Endothelial cell of umbilical vein (primary cell): ENCODE measurements at regions not wholly inside any gene's neighbourhood (a gene's known extent, or its start where the extent isn't known, plus 50 kb on each side); places are given as distances from the start of the nearest gene placed in this dataset.

Experiments
- BruUV-seq: library from RNA; stranded (reverse); fragments of 400-500 nt; replicated peaks from 2 replicates; lab custom pipeline; 2021; lab: Mats Ljungman, UMichigan
- CTCF ChIA-PET: fragments of 300-600, 350-600 bp; sonication (Branson Sonifier 250); formaldehyde crosslinking; loops from one replicate; lab custom pipeline; 2021; ENCODE audit warnings: antibody characterized with exemption, inconsistent platforms; lab: Charles Lee
- POLR2A ChIA-PET: fragments of 300-600, 350-600 bp; sonication (Branson Sonifier 250); formaldehyde crosslinking; loops from one replicate; lab custom pipeline; 2021; ENCODE audit warnings: antibody characterized with exemption, inconsistent platforms; lab: Charles Lee
- DNase-seq: peaks from one replicate; pipeline ENCODE4 v3.0.0-alpha.2; 2011; ENCODE audit warnings: low read depth, low spot score
- FAIRE-seq: peaks from 2 replicates; lab custom pipeline; 2011; peaks lifted over from hg19 to GRCh38; lab: Jason Lieb, UNC
- H2AFZ ChIP-seq: 2 replicates; pipeline ENCODE4 v1.6.0; 2012; ENCODE audit warnings: low read depth, low read length, control low read depth, inconsistent platforms
- H3K27ac ChIP-seq: 2 replicates; pipeline ENCODE4 v1.5.1; 2011; ENCODE audit warnings: low read depth, mild to moderate bottlenecking, control low read depth, low read length, moderate library complexity; ENCODE audit not compliant: insufficient read depth
- H3K27me3 ChIP-seq, 2 experiments: 2 replicates each; pipeline versions ENCODE4 v1.6.0 to v1.6.1; 2011; ENCODE audit warnings: low read length in 2 of 2, mixed read lengths in 1 of 2; ENCODE audit not compliant: control insufficient read depth in 2 of 2, insufficient read depth in 2 of 2
- H3K36me3 ChIP-seq, 2 experiments: 2 replicates in 1 of 2; 3 replicates in 1 of 2; pipeline ENCODE4 v1.5.1; 2011; ENCODE audit warnings: low read length in 2 of 2, mild to moderate bottlenecking in 1 of 2, moderate library complexity in 1 of 2; ENCODE audit not compliant: control insufficient read depth in 2 of 2, insufficient read depth in 2 of 2; ENCODE audit errors: extremely low read depth in 1 of 2
- H3K4me1 ChIP-seq: 3 replicates; pipeline ENCODE4 v1.5.1; 2011; ENCODE audit warnings: mild to moderate bottlenecking, low read length; ENCODE audit not compliant: control insufficient read depth, insufficient read depth; ENCODE audit errors: extremely low read depth
- H3K4me2 ChIP-seq: 2 replicates; pipeline ENCODE4 v1.6.1; 2011; ENCODE audit warnings: low read length, control low read depth, mixed read lengths; ENCODE audit not compliant: insufficient read depth
- H3K4me3 ChIP-seq, 3 experiments: fragments of 200-600 bp in 1 of 3; sonication (generic), shearing (Covaris generic) in 1 of 3; replicated peaks in 1 of 3; 2 replicates each; pipeline ENCODE4 v1.5.1; 2011 to 2016; ENCODE audit warnings: control low read depth in 3 of 3, low read length in 3 of 3, mild to moderate bottlenecking in 2 of 3, inconsistent platforms in 1 of 3, low read depth in 1 of 3, moderate library complexity in 1 of 3; ENCODE audit not compliant: insufficient read depth in 1 of 3
- H3K79me2 ChIP-seq: 2 replicates; pipeline ENCODE4 v1.6.0; 2012; ENCODE audit warnings: low read length, inconsistent platforms; ENCODE audit not compliant: control insufficient read depth, insufficient read depth
- H3K9ac ChIP-seq: replicated peaks from 2 replicates; pipeline ENCODE3; 2011; ENCODE audit warnings: low read length, control low read depth; ENCODE audit not compliant: insufficient read depth; ENCODE audit errors: extremely low read depth
- H3K9me1 ChIP-seq: replicated peaks from 3 replicates; pipeline ENCODE4 v1.6.0; 2011; ENCODE audit warnings: mild to moderate bottlenecking, low read length; ENCODE audit not compliant: control insufficient read depth, insufficient read depth; ENCODE audit errors: extremely low read depth
- H3K9me3 ChIP-seq: replicated peaks from 2 replicates; pipeline ENCODE4 v1.5.1; 2012; ENCODE audit warnings: low read length, inconsistent platforms; ENCODE audit not compliant: control insufficient read depth, insufficient read depth
- H4K20me1 ChIP-seq: replicated peaks from 2 replicates; pipeline ENCODE3; 2011; ENCODE audit warnings: mild to moderate bottlenecking, low read length; ENCODE audit not compliant: control insufficient read depth, insufficient read depth; ENCODE audit errors: extremely low read depth
- CTCF ChIP-seq, 2 donors: IDR thresholded peaks; 1 replicate in 1 of 2; 2 replicates in 1 of 2; pipeline ENCODE4 v1.5.1; 2011; ENCODE audit warnings: low read length in 2 of 2, mild to moderate bottlenecking in 2 of 2, moderate library complexity in 2 of 2, control low read depth in 1 of 2, inconsistent platforms in 1 of 2, low read depth in 1 of 2; ENCODE audit not compliant: insufficient read depth in 1 of 2; ENCODE audit errors: extremely low read depth in 1 of 2
- EZH2 ChIP-seq: IDR thresholded peaks from 2 replicates; pipeline ENCODE4 v1.6.1; 2012; ENCODE audit warnings: borderline replicate concordance, low read depth, mild to moderate bottlenecking, moderate library complexity, low read length, inconsistent platforms; ENCODE audit not compliant: severe bottlenecking
- FOS ChIP-seq: IDR thresholded peaks from 2 replicates; pipeline ENCODE4 v1.6.1; 2011; ENCODE audit warnings: mild to moderate bottlenecking, low read length, moderate library complexity, borderline replicate concordance; ENCODE audit not compliant: insufficient read depth
- GATA2 ChIP-seq: IDR thresholded peaks from 2 replicates; pipeline ENCODE4 v1.7.0; 2011; ENCODE audit warnings: low read depth, mild to moderate bottlenecking, moderate library complexity, mixed read lengths, low read length; ENCODE audit not compliant: insufficient read length, insufficient read depth
- JUN ChIP-seq: IDR thresholded peaks from 2 replicates; pipeline ENCODE4 v1.6.1; 2011; ENCODE audit warnings: borderline replicate concordance, low read depth; ENCODE audit not compliant: insufficient read length, insufficient read depth
- MAX ChIP-seq: IDR thresholded peaks from 2 replicates; pipeline ENCODE4 v1.6.1; 2011; ENCODE audit not compliant: insufficient read depth, insufficient read length
- MYC ChIP-seq: IDR thresholded peaks from one replicate; pipeline ENCODE4 v1.6.1; 2011; ENCODE audit warnings: mild to moderate bottlenecking, low read depth, low read length
- POLR2A ChIP-seq: IDR thresholded peaks from 2 replicates; pipeline ENCODE4 v1.6.1; 2012; ENCODE audit warnings: low read depth, mild to moderate bottlenecking, control low read depth, low read length
- POLR2AphosphoS5 ChIP-seq: IDR thresholded peaks from 2 replicates; pipeline ENCODE4 v1.6.1; 2012; ENCODE audit warnings: low read depth, mild to moderate bottlenecking, control low read depth, low read length, moderate library complexity; ENCODE audit not compliant: insufficient read depth
- dilution Hi-C: fragments of 300-500 bp; cut with MboI; formaldehyde crosslinking; loops from one replicate; pipeline ENCODE4 v1.15.0; 2019; ENCODE audit warnings: low sequenced_read_pairs; ENCODE audit not compliant: extremely low pct_ligation_motif_present
- intact Hi-C: fragments of 100-400 bp; cut with micrococcal nuclease; formaldehyde crosslinking; loops from one replicate; pipeline ENCODE4 v1.10.0; 2022

GRCh38 chr10:110397856-110398255 lies 93.1 kb upstream of the SMNDC1 start:
- BruUV-seq, result no TSS peak

GRCh38 chr10:110398419-110399105 lies 93.8 kb upstream of the SMNDC1 start:
- no TSS peak for BruUV-seq
- Histone ChIP-seq H2AFZ (no peak overlapping the region), H3K9me1 (no peaks in the 10 kb centered on the region), H3K4me2 (peak overlapping the region; percentile 85), H3K4me3 (peak overlapping the region in 1 of 3 experiments; percentile 21), H3K27ac (peak overlapping the region; percentile 98), H3K36me3 (no peaks in the 10 kb centered on the region), H4K20me1 (no peaks in the 10 kb centered on the region), H3K9ac (peak overlapping the region; percentile 94), H3K4me1 (peaks cover 55% of the 10 kb centered on the region), H3K79me2 (no peaks in the 10 kb centered on the region), H3K9me3 (no peaks in the 10 kb centered on the region), H3K27me3 (no peaks in the 10 kb centered on the region)
- FAIRE-seq, result peak; percentile 92
- dilution Hi-C loops, result no loop called here
- ChIA-PET CTCF (interaction anchor here (0.5 to 6.4 kb wide), 9 partner anchors 10 to 148 kb away, joined by 3 to 62 read pairs (median 8); no protein-coding TSS in a partner anchor), POLR2A (interaction anchor here (0.6 to 2.0 kb wide), 7 partner anchors 10 to 113 kb away, joined by 3 to 8 read pairs (median 4); no protein-coding TSS in a partner anchor)
- DNase-seq, result peak; percentile 99
- no peak for TF ChIP-seq MAX
- no peak for TF ChIP-seq MYC
- peak; percentile 75 for TF ChIP-seq POLR2AphosphoS5
- TF ChIP-seq GATA2, result peak; percentile 24
- TF ChIP-seq CTCF (IDR thresholded peaks at IDR 0.05; ENCODE audit: extremely low read depth in 1 of 2, insufficient read depth in 1 of 2, low read depth in 1 of 2, low read length in 2 of 2), result no peak
- no peak for TF ChIP-seq EZH2
- TF ChIP-seq JUN, result peak; percentile 83
- no peak for TF ChIP-seq POLR2A
- peak; percentile 90 for TF ChIP-seq FOS
- intact Hi-C loops, result loop anchor here (1.0 to 5.0 kb wide), 17 partner anchors 10 to 519 kb away; partner anchors contain the start of genes BBIP1, DUSP5, SHOC2 and SMC3

More at GRCh38 chr10:110397856-110398255, 93.1 kb upstream of the SMNDC1 start:
- intact Hi-C loops (loop anchor here (1.0 to 5.0 kb wide), 11 partner anchors 10 to 519 kb away; partner anchors contain the start of genes BBIP1, DUSP5, SHOC2 and SMC3), dilution Hi-C loops (no loop called here)
- TF ChIP-seq MAX (no peak), MYC (no peak), FOS (no peak), POLR2AphosphoS5 (no peak), JUN (no peak), GATA2 (no peak)
- Histone ChIP-seq H2AFZ (no peak overlapping the region), H3K27me3 (no peaks in the 10 kb centered on the region), H3K4me2 (peak overlapping the region; percentile 32), H3K27ac (peak overlapping the region; percentile 98), H3K9me1 (no peaks in the 10 kb centered on the region), H4K20me1 (no peaks in the 10 kb centered on the region), H3K79me2 (no peaks in the 10 kb centered on the region), H3K9ac (peak overlapping the region; percentile 57), H3K36me3 (no peaks in the 10 kb centered on the region), H3K4me1 (peaks cover 59% of the 10 kb centered on the region), H3K4me3 (no peak overlapping the region), H3K9me3 (no peaks in the 10 kb centered on the region)
- DNase-seq (no peak), FAIRE-seq (no peak)
- POLR2A ChIA-PET, result interaction anchor here (0.9 to 1.5 kb wide), 4 partner anchors 9 to 114 kb away, joined by 3 to 4 read pairs (median 3); no protein-coding TSS in a partner anchor
- CTCF ChIA-PET, result interaction anchor here (1.0 to 6.4 kb wide), 5 partner anchors 14 to 107 kb away, joined by 3 to 62 read pairs (median 9); no protein-coding TSS in a partner anchor
